ENCODE measurements at regions not wholly inside any gene's neighbourhood (a gene's known extent, or its start where the extent isn't known, plus 50 kb on each side); places are given as distances from the start of the nearest gene placed in this dataset.
"Not testable (repeated sequence)": the region's sequence is repeated elsewhere in the genome, so short reads cannot be mapped to it uniquely, and the experiment has no call there.

GRCh38 chr10:55740110-55740509 is 620.9 kb downstream of the ZWINT start:
- no peak for DNase-seq

GRCh38 chr10:55734112-55734511 is 626.9 kb downstream of the ZWINT start:
- DNase-seq: no peak

GRCh38 chr10:55704950-55705349 is 656.1 kb downstream of the ZWINT start:
- DNase-seq: no peak

GRCh38 chr10:55668326-55668922 is 692.6 kb downstream of the ZWINT start:
- no peak for DNase-seq

- DNase-seq: no peak
Observed at GRCh38 chr10:55653531-55653930, 707.5 kb downstream of the ZWINT start.

GRCh38 chr10:55641601-55642000 is 719.5 kb downstream of the ZWINT start:
- DNase-seq: no peak

- DNase-seq: peak; percentile 68
Observed at GRCh38 chr10:55631071-55631654, 729.9 kb downstream of the ZWINT start.

GRCh38 chr10:55630491-55631056 is 730.5 kb downstream of the ZWINT start:
- no peak for DNase-seq

GRCh38 chr10:55629793-55630490 is 731.1 kb downstream of the ZWINT start:
- no peak for DNase-seq

- peak; percentile 54 for DNase-seq
Observed at GRCh38 chr10:55628260-55628701, 732.8 kb downstream of the ZWINT start.

- DNase-seq: no peak
Observed at GRCh38 chr10:55627501-55628051, 733.5 kb downstream of the ZWINT start.

GRCh38 chr10:55601690-55602478 is 759.2 kb downstream of the ZWINT start:
- peak; percentile 15 for DNase-seq

GRCh38 chr10:55551603-55552002 is 750.6 kb upstream of the PCDH15 start:
- DNase-seq: no peak

- DNase-seq: no peak
Observed at GRCh38 chr10:55550236-55550635, 749.2 kb upstream of the PCDH15 start.

GRCh38 chr10:55537497-55537896 is 736.5 kb upstream of the PCDH15 start:
- DNase-seq: not testable (repeated sequence)

- DNase-seq: no peak
Observed at GRCh38 chr10:55519264-55519663, 718.2 kb upstream of the PCDH15 start.

- DNase-seq: not testable (repeated sequence)
Observed at GRCh38 chr10:55518416-55518815, 717.4 kb upstream of the PCDH15 start.

GRCh38 chr10:55509168-55509567 is 708.1 kb upstream of the PCDH15 start:
- DNase-seq: no peak

- peak; percentile 38 for DNase-seq
Observed at GRCh38 chr10:55500931-55501559, 700.0 kb upstream of the PCDH15 start.

- DNase-seq: no peak
Observed at GRCh38 chr10:55497893-55498499, 697.0 kb upstream of the PCDH15 start.

- no peak for DNase-seq
Observed at GRCh38 chr10:55495555-55495954, 694.5 kb upstream of the PCDH15 start.

GRCh38 chr10:55491712-55492111 is 690.7 kb upstream of the PCDH15 start:
- no peak for DNase-seq
